IMR-90 (cell line): ENCODE measurements at regions not wholly inside any gene's neighbourhood (a gene's known extent, or its start where the extent isn't known, plus 50 kb on each side); places are given as distances from the start of the nearest gene placed in this dataset.

Source experiments
- ATAC-seq: fragments of 200-7000 bp; cut with Tn5 transposase; 2 replicates; pipeline ENCODE4 v1.9.1; 2020; ENCODE audit warnings: low read depth, mild to moderate bottlenecking, moderate library complexity
- BruUV-seq: library from RNA; stranded (reverse); fragments of 400-500 nt; replicated peaks from 2 replicates; lab custom pipeline; 2021; lab: Mats Ljungman, UMichigan
- CTCF ChIA-PET: fragments of 300-600 bp; formaldehyde crosslinking; extraction: SDS; loops from one replicate; lab custom pipeline; 2021; ENCODE audit warnings: antibody characterized with exemption; lab: Yijun Ruan, JAX
- POLR2A ChIA-PET: fragments of 300-600 bp; sonication (Branson Sonifier 250); formaldehyde crosslinking; loops from one replicate; lab custom pipeline; 2022; ENCODE audit warnings: antibody characterized with exemption; ENCODE audit not compliant: unreplicated experiment; lab: Charles Lee
- DNase-seq: peaks from one replicate; pipeline ENCODE4 v3.0.0; 2013
- H2AFZ ChIP-seq: replicated peaks from 2 replicates; pipeline ENCODE3; 2013; ENCODE audit warnings: low read length, mild to moderate bottlenecking; ENCODE audit not compliant: poor library complexity
- H2AK5ac ChIP-seq: 2 replicates; pipeline ENCODE4 v1.6.1; 2013; ENCODE audit warnings: low read depth, low read length, inconsistent platforms
- H2AK9ac ChIP-seq: replicated peaks from 2 replicates; pipeline ENCODE3; 2013; ENCODE audit warnings: mild to moderate bottlenecking, low read depth, low read length, moderate library complexity; ENCODE audit not compliant: poor library complexity
- H2BK120ac ChIP-seq: 2 replicates; pipeline ENCODE4 v1.6.1; 2013; ENCODE audit warnings: low read depth, low read length, inconsistent platforms
- H2BK15ac ChIP-seq: 3 replicates; pipeline ENCODE4 v1.6.1; 2013; ENCODE audit warnings: low read depth, low read length, inconsistent platforms
- H2BK20ac ChIP-seq: 2 replicates; pipeline ENCODE4 v1.6.1; 2013; ENCODE audit warnings: low read depth, mild to moderate bottlenecking, inconsistent platforms, low read length, moderate library complexity
- H2BK5ac ChIP-seq: 2 replicates; pipeline ENCODE4 v1.6.1; 2013; ENCODE audit warnings: mild to moderate bottlenecking, low read depth, low read length, inconsistent platforms; ENCODE audit not compliant: poor library complexity, severe bottlenecking
- H3K14ac ChIP-seq: replicated peaks from 2 replicates; pipeline ENCODE4 v1.6.1; 2013; ENCODE audit warnings: low read depth, low read length, inconsistent platforms
- H3K18ac ChIP-seq: 2 replicates; pipeline ENCODE4 v1.6.1; 2013; ENCODE audit warnings: low read depth, low read length, control low read depth
- H3K23ac ChIP-seq: 2 replicates; pipeline ENCODE4 v1.6.1; 2013; ENCODE audit warnings: low read depth, low read length, inconsistent platforms
- H3K27ac ChIP-seq: 2 replicates; pipeline ENCODE4 v1.5.1; 2013; ENCODE audit warnings: mild to moderate bottlenecking, control low read depth, low read length; ENCODE audit not compliant: insufficient read depth
- H3K27me3 ChIP-seq: 2 replicates; pipeline ENCODE4 v1.6.1; 2013; ENCODE audit warnings: low read length; ENCODE audit not compliant: control insufficient read depth, insufficient read depth
- H3K36me3 ChIP-seq: 2 replicates; pipeline ENCODE4 v1.6.1; 2013; ENCODE audit warnings: low read length, mixed read lengths; ENCODE audit not compliant: control insufficient read depth, insufficient read depth
- H3K4ac ChIP-seq: 2 replicates; pipeline ENCODE4 v1.6.1; 2013; ENCODE audit warnings: low read depth, low read length, inconsistent platforms
- H3K4me1 ChIP-seq: 2 replicates; pipeline ENCODE4 v1.6.1; 2013; ENCODE audit warnings: low read length, mixed read lengths; ENCODE audit not compliant: control insufficient read depth, insufficient read depth
- H3K4me2 ChIP-seq: 2 replicates; pipeline ENCODE4 v1.6.1; 2013; ENCODE audit warnings: low read depth, mild to moderate bottlenecking, control low read depth, low read length, moderate library complexity
- H3K4me3 ChIP-seq: 2 replicates; pipeline ENCODE4 v1.5.1; 2013; ENCODE audit warnings: low read depth, mild to moderate bottlenecking, control low read depth, low read length, moderate library complexity; ENCODE audit not compliant: insufficient read depth
- H3K56ac ChIP-seq: 2 replicates; pipeline ENCODE4 v1.6.1; 2013; ENCODE audit warnings: low read length, inconsistent platforms; ENCODE audit not compliant: insufficient read depth; ENCODE audit errors: extremely low read depth
- H3K79me1 ChIP-seq, 2 experiments: 2 replicates each; pipeline ENCODE4 v1.6.1; 2013; ENCODE audit warnings: low read length in 2 of 2, inconsistent platforms in 1 of 2, low read depth in 1 of 2
- H3K9ac ChIP-seq: 2 replicates; pipeline ENCODE4 v1.6.1; 2013; ENCODE audit warnings: low read depth, low read length, control low read depth
- H3K9me1 ChIP-seq: 2 replicates; pipeline ENCODE4 v1.6.1; 2013; ENCODE audit warnings: low read length, inconsistent platforms; ENCODE audit not compliant: insufficient read depth
- H3K9me3 ChIP-seq: 2 replicates; pipeline ENCODE4 v1.6.1; 2013; ENCODE audit warnings: low read length; ENCODE audit not compliant: control insufficient read depth, insufficient read depth
- H4K20me1 ChIP-seq: 2 replicates; pipeline ENCODE4 v1.6.1; 2013; ENCODE audit warnings: low read length, inconsistent platforms; ENCODE audit not compliant: insufficient read depth
- H4K5ac ChIP-seq: 2 replicates; pipeline ENCODE4 v1.6.1; 2013; ENCODE audit warnings: mild to moderate bottlenecking, low read depth, low read length, control low read depth
- H4K8ac ChIP-seq, 2 experiments: 2 replicates each; pipeline ENCODE4 v1.6.1; 2013; ENCODE audit warnings: low read depth in 2 of 2, low read length in 2 of 2, control low read depth in 1 of 2, inconsistent platforms in 1 of 2
- H4K91ac ChIP-seq: 2 replicates; pipeline ENCODE4 v1.6.1; 2013; ENCODE audit warnings: low read depth, low read length, inconsistent platforms; ENCODE audit not compliant: insufficient read depth
- BHLHE40 ChIP-seq: fragments of 150-350 bp; IDR thresholded peaks from 2 replicates; pipeline ENCODE4 v1.6.1; 2016; ENCODE audit warnings: mild to moderate bottlenecking, low read depth, low read length
- CEBPB ChIP-seq: IDR thresholded peaks from 2 replicates; pipeline ENCODE4 v1.6.1; 2012; ENCODE audit warnings: low read depth, low read length, improper control_type of control experiment
- CHD1 ChIP-seq: IDR thresholded peaks from 2 replicates; pipeline ENCODE4 v1.6.1; 2012; ENCODE audit warnings: low read depth, low read length, improper control_type of control experiment
- ELK1 ChIP-seq: fragments of 150-350 bp; IDR thresholded peaks from 2 replicates; pipeline ENCODE4 v1.6.1; 2016; ENCODE audit warnings: low read depth, mild to moderate bottlenecking, low read length, moderate library complexity, borderline replicate concordance
- MAFK ChIP-seq: IDR thresholded peaks from 2 replicates; pipeline ENCODE4 v1.6.1; 2012; ENCODE audit warnings: low read depth, low read length, improper control_type of control experiment
- MAZ ChIP-seq: IDR thresholded peaks from 2 replicates; pipeline ENCODE4 v1.6.1; 2012; ENCODE audit warnings: low read depth, mild to moderate bottlenecking, low read length, improper control_type of control experiment, moderate library complexity, borderline replicate concordance
- MXI1 ChIP-seq: IDR thresholded peaks from 2 replicates; pipeline ENCODE4 v1.6.1; 2012; ENCODE audit warnings: low read depth, mild to moderate bottlenecking, low read length, moderate library complexity, borderline replicate concordance
- RCOR1 ChIP-seq: IDR thresholded peaks from 2 replicates; pipeline ENCODE4 v1.6.1; 2012; ENCODE audit warnings: mild to moderate bottlenecking, low read length, improper control_type of control experiment; ENCODE audit not compliant: insufficient replicate concordance
- SMC3 ChIP-seq: fragments of 150-350 bp; IDR thresholded peaks from 2 replicates; pipeline ENCODE4 v1.6.1; 2016; ENCODE audit warnings: low read depth, mild to moderate bottlenecking, antibody characterized with exemption, low read length, moderate library complexity
- WGBS, 2 experiments: methylation state at CpG; one replicate each; pipeline versions ENCODE4 v1.1.5 to v1.1.7; 2013; ENCODE audit warnings: missing lambda C conversion rate in 2 of 2; ENCODE audit not compliant: insufficient read length in 1 of 2; ENCODE audit errors: extremely low coverage in 2 of 2; 5-methylcytosine and 5-hydroxymethylcytosine counted together
- dilution Hi-C: fragments of 300-500 bp; cut with HindIII; formaldehyde crosslinking; loops from one replicate; pipeline ENCODE4 v1.14.3; 2018; ENCODE audit warnings: low sequenced_read_pairs; ENCODE audit not compliant: unreplicated experiment
- in situ Hi-C: fragments of 300-500 bp; cut with MboI; formaldehyde crosslinking; loops from 3 replicates; pipeline ENCODE4 v1.14.3; 2019; ENCODE audit warnings: low sequenced_read_pairs, inconsistent platforms, mixed read lengths
- intact Hi-C: fragments of 100-400 bp; cut with micrococcal nuclease; formaldehyde crosslinking; loops from 2 replicates; pipeline ENCODE4 v1.10.0; 2022
- TF ChIP-seq, protein P1 (sequence below): conservative IDR thresholded peaks from 2 replicates; pipeline ENCODE4 v1.5.1; 2012; ENCODE audit warnings: mild to moderate bottlenecking, low read depth, low read length, improper control_type of control experiment

- H3K9me1 ChIP-seq, result no peaks in the 10 kb centered on the region
- H4K91ac ChIP-seq, result no peak overlapping the region
- no peak overlapping the region for H3K4me2 ChIP-seq
- H2BK5ac ChIP-seq, result no peak overlapping the region
- no peak overlapping the region for H2BK20ac ChIP-seq
- no peaks in the 10 kb centered on the region for H3K79me1 ChIP-seq
- ATAC-seq (no peak), DNase-seq (no peak)
- in situ Hi-C loops (no loop called here), intact Hi-C loops (no loop called here), dilution Hi-C loops (no loop called here)
- WGBS, 2 experiments, result no CpG with 5 or more reads among the region's 4 CpGs
- H4K5ac ChIP-seq, result no peak overlapping the region
- H3K4ac ChIP-seq, result no peak overlapping the region
- CTCF ChIA-PET, result no interaction called here
- no peaks in the 10 kb centered on the region for H3K27me3 ChIP-seq
- H3K18ac ChIP-seq, result no peak overlapping the region
- H2AK9ac ChIP-seq, result no peak overlapping the region
- H2AFZ ChIP-seq, result no peak overlapping the region
- POLR2A ChIA-PET, result no interaction called here
- H3K23ac ChIP-seq, result no peak overlapping the region
- H2BK120ac ChIP-seq, result no peak overlapping the region
- H3K4me1 ChIP-seq, result no peaks in the 10 kb centered on the region
- H3K4me3 ChIP-seq, result no peak overlapping the region
- H2BK15ac ChIP-seq, result no peak overlapping the region
- no peaks in the 10 kb centered on the region for H3K9me3 ChIP-seq
- no peak overlapping the region for H4K8ac ChIP-seq
- H3K9ac ChIP-seq, result no peak overlapping the region
- no peak overlapping the region for H3K56ac ChIP-seq
- no peak overlapping the region for H3K14ac ChIP-seq
- TF ChIP-seq ELK1 (no peak), CEBPB (no peak), RCOR1 (no peak), BHLHE40 (no peak), CHD1 (no peak), MXI1 (no peak), SMC3 (no peak), MAZ (no peak), MAFK (no peak)
- TF ChIP-seq, protein P1, sequence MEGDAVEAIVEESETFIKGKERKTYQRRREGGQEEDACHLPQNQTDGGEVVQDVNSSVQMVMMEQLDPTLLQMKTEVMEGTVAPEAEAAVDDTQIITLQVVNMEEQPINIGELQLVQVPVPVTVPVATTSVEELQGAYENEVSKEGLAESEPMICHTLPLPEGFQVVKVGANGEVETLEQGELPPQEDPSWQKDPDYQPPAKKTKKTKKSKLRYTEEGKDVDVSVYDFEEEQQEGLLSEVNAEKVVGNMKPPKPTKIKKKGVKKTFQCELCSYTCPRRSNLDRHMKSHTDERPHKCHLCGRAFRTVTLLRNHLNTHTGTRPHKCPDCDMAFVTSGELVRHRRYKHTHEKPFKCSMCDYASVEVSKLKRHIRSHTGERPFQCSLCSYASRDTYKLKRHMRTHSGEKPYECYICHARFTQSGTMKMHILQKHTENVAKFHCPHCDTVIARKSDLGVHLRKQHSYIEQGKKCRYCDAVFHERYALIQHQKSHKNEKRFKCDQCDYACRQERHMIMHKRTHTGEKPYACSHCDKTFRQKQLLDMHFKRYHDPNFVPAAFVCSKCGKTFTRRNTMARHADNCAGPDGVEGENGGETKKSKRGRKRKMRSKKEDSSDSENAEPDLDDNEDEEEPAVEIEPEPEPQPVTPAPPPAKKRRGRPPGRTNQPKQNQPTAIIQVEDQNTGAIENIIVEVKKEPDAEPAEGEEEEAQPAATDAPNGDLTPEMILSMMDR, result no peak
- no peaks in the 10 kb centered on the region for H4K20me1 ChIP-seq
- no peak overlapping the region for H2AK5ac ChIP-seq
- no peak overlapping the region for H3K27ac ChIP-seq
- no peaks in the 10 kb centered on the region for H3K36me3 ChIP-seq
- BruUV-seq, result no TSS peak
These were observed 1102.1 kb upstream of the LCORL start for GRCh38 chr4:19123681-19124080.
